Transverse colon (tissue), 4 donors: ENCODE measurements at regions not wholly inside any gene's neighbourhood (a gene's known extent, or its start where the extent isn't known, plus 50 kb on each side); places are given as distances from the start of the nearest gene placed in this dataset.

Experiments
- DNase-seq: peaks from one replicate; pipeline ENCODE4 v3.0.0-alpha.2; 2019
- H3K27ac ChIP-seq, 4 donors: fragments of 200-600 bp; sonication (generic); 2 replicates each; pipeline ENCODE4 v1.5.1; 2016 to 2018; ENCODE audit warnings: inconsistent platforms in 4 of 4
- H3K27me3 ChIP-seq: fragments of 200-600 bp; sonication (generic); 2 replicates; pipeline ENCODE4 v1.5.1; 2017; ENCODE audit warnings: inconsistent platforms
- H3K36me3 ChIP-seq, 4 donors: fragments of 200-600 bp; sonication (generic); 2 replicates each; pipeline ENCODE4 v1.5.1; 2017 to 2019; ENCODE audit warnings: inconsistent platforms in 4 of 4
- H3K4me1 ChIP-seq, 4 donors: fragments of 200-600 bp; sonication (generic); 2 replicates each; pipeline ENCODE4 v1.5.1; 2017 to 2020; ENCODE audit warnings: inconsistent platforms in 4 of 4
- H3K4me3 ChIP-seq, 4 donors: fragments of 200-600 bp; sonication (generic); 1 replicate in 1 of 4; 2 replicates in 3 of 4; pipeline versions ENCODE4 v1.5.1 to v1.6.1; 2017 to 2019; ENCODE audit warnings: inconsistent platforms in 4 of 4
- H3K9me3 ChIP-seq, 2 donors: fragments of 200-600 bp; sonication (generic); 2 replicates each; pipeline ENCODE4 v1.5.1; 2017 to 2019; ENCODE audit warnings: inconsistent platforms in 2 of 2
- CTCF ChIP-seq, 5 experiments: fragments of 200-600 bp in 3 of 5; fragments of 450-650 bp in 2 of 5; sonication (generic) in 3 of 5; IDR thresholded peaks; 1 replicate in 2 of 5; 2 replicates in 3 of 5; pipeline ENCODE4 v1.5.1; 2016 to 2017; ENCODE audit warnings: antibody characterized with exemption in 5 of 5, inconsistent platforms in 3 of 5, mild to moderate bottlenecking in 2 of 5, moderate library complexity in 1 of 5
- EP300 ChIP-seq: sonication (generic); formaldehyde crosslinking; IDR thresholded peaks from one replicate; pipeline ENCODE4 v1.6.1; 2017; ENCODE audit warnings: antibody characterized with exemption, low read depth
- POLR2A ChIP-seq: fragments of 450-650 bp; IDR thresholded peaks from one replicate; pipeline ENCODE4 v1.6.1; 2016; ENCODE audit warnings: antibody characterized with exemption, mild to moderate bottlenecking, moderate library complexity
- POLR2AphosphoS5 ChIP-seq, 3 donors: sonication (generic); formaldehyde crosslinking; IDR thresholded peaks; one replicate each; pipeline ENCODE4 v1.6.1; 2016; ENCODE audit warnings: antibody characterized with exemption in 3 of 3
- WGBS, 2 donors: methylation state at CpG; one replicate each; pipeline ENCODE4 v1.1.5; 2018; ENCODE audit warnings: low coverage in 1 of 2; 5-methylcytosine and 5-hydroxymethylcytosine counted together
- in situ Hi-C, 4 donors: fragments of 200-750 bp; cut with MboI; loops; one replicate each; pipeline versions ENCODE4 v1.15.0 to v1.15.1; 2017; ENCODE audit warnings: low sequenced_read_pairs in 3 of 4, low pct_ligation_motif_present in 1 of 4, low pct_unique_long_range_greater_than_20kb in 1 of 4
- intact Hi-C: fragments of 100-400 bp; cut with DNase I; formaldehyde crosslinking; loops from one replicate; pipeline ENCODE4 v1.15.1; 2023; ENCODE audit warnings: low total_unique reads

DNA sequence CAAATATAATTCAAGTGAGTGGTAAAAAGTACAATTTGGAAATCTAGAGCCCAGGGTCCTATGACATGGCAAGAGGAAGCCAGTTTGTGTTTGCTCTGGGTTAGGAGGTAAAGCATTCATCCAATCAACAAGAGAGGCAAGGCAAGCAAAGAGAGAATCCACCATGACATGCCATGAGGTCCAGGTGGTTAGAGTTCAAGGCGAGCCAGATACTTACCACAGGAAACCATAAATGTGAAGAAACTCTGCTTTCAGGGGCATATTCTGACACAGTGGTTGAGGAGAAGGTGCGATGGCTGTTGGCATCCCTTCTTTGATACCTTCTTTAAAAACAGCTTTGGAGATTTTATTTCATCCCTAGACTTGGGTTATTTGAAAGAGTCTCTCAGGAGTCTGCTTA is 193.8 kb upstream of the MAN1A1 start:
- in situ Hi-C loops = no loop called here
- 86 to 95% methylated on average over 2 of the region's 2 CpGs for WGBS, 2 donors

DNA sequence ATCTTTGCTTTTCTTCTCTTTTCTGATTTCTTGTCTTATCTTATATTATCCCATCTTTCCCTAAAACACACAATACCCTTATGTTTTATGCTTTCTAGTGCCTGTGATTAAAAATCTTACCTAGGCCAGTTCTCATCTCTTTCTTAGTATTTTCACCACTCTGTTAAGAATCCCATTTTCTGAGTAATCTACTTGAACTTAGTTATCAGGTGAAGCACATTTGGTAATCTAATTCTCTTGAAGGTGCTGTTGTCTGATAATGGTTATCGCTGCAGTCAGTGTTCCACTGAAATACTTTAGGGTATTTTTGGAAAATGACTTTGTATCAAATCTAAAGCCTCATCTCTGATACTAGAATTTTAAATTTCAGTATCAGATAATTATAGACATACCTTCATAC is 192.5 kb upstream of the MAN1A1 start:
- Histone ChIP-seq H3K27ac (peak overlapping the region; percentile 18 to 73 (median 58)), H3K27me3 (no peaks in the 10 kb centered on the region), H3K4me3 (no peak overlapping the region), H3K4me1 (peaks cover 10 to 18% (median 12%) of the 10 kb centered on the region in 4 donors), H3K36me3 (no peaks in the 10 kb centered on the region), H3K9me3 (no peaks in the 10 kb centered on the region)
- in situ Hi-C loops (no loop called here), intact Hi-C loops (no loop called here)
- 92 to 100% methylated on average over 1 of the region's 1 CpG for WGBS, 2 donors
- DNase-seq = no peak
- no peak for TF ChIP-seq POLR2A
- TF ChIP-seq EP300 = no peak
- no peak for TF ChIP-seq CTCF (IDR thresholded peaks at IDR 0.05)
- TF ChIP-seq POLR2AphosphoS5 (IDR thresholded peaks at IDR 0.05) = no peak

More for the DNA sequence above, 193.8 kb upstream of the MAN1A1 start:
- H3K9me3 ChIP-seq = no peaks in the 10 kb centered on the region
- peaks cover 10 to 18% (median 12%) of the 10 kb centered on the region in 4 donors for H3K4me1 ChIP-seq
- no peaks in the 10 kb centered on the region for H3K36me3 ChIP-seq
- DNase-seq = no peak
- no peak overlapping the region for H3K4me3 ChIP-seq
- intact Hi-C loops = no loop called here
- H3K27ac ChIP-seq = no peak overlapping the region
- H3K27me3 ChIP-seq = no peaks in the 10 kb centered on the region
- TF ChIP-seq POLR2A (no peak), EP300 (no peak), POLR2AphosphoS5 (IDR thresholded peaks at IDR 0.05) (no peak), CTCF (IDR thresholded peaks at IDR 0.05) (no peak)

DNA sequence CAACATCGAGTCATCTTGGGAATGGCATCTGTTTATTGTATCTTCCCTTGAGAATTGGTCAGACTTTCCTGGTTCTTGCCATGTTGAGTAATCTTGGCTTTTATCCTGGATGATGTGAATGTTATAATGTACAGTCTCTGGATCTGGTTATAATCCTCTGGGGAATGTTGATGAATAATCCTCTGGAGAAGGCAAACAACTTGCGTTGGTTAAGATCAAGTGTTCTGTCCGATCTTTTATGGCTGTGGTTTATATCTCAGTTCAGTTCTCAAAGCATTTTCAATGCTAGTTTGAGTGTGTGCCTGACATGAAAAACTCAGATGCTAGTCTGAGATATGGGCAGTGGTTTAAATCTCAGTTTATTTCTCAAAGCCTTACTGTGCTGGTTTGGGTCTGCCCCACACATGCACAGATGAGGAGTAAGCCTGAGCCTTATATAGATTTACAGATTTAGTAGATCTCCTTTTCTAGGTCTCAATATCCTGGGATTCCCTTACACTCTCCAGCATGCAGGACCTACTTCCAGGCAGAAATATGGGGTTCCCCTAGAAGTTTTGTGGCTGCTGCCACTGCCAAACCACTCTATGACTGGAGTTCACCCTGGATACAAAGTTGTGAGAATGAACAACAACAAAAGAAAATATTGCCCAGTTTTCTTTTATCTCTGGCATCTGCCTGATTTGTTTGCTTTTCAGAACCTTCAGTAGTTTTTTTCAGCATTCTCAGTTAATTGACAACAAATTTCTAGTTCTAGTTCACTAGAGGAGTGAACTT is 191.8 kb upstream of the MAN1A1 start:
- DNase-seq = no peak
- H3K4me3 ChIP-seq = no peak overlapping the region
- intact Hi-C loops (no loop called here), in situ Hi-C loops (no loop called here)
- peak; percentile 96 to 99 (median 97) for TF ChIP-seq POLR2AphosphoS5 (IDR thresholded peaks at IDR 0.05)
- TF ChIP-seq POLR2A = no peak
- TF ChIP-seq EP300 = peak; percentile 76
- no peaks in the 10 kb centered on the region for H3K36me3 ChIP-seq
- H3K27ac ChIP-seq = peak overlapping the region; percentile 18 to 73 (median 58)
- 13 to 15% methylated on average over 2 to 3 of the region's 3 CpGs for WGBS, 2 donors
- H3K9me3 ChIP-seq = no peaks in the 10 kb centered on the region
- peaks cover 10 to 18% (median 12%) of the 10 kb centered on the region in 4 donors for H3K4me1 ChIP-seq
- no peaks in the 10 kb centered on the region for H3K27me3 ChIP-seq

GRCh38 chr6:119540417-119540816 is 190.9 kb upstream of the MAN1A1 start:
- H3K27me3 ChIP-seq = no peaks in the 10 kb centered on the region
- H3K4me3 ChIP-seq = no peak overlapping the region
- intact Hi-C loops (no loop called here), in situ Hi-C loops (no loop called here)
- DNase-seq = no peak
- TF ChIP-seq CTCF (IDR thresholded peaks at IDR 0.05) (no peak), POLR2AphosphoS5 (IDR thresholded peaks at IDR 0.05) (no peak), EP300 (no peak), POLR2A (no peak)
- no peaks in the 10 kb centered on the region for H3K9me3 ChIP-seq
- H3K27ac ChIP-seq = peak overlapping the region; percentile 5 to 58 (median 38)
- H3K4me1 ChIP-seq = peaks cover 10 to 18% (median 12%) of the 10 kb centered on the region in 4 donors
- WGBS, 2 donors = 90% methylated on average over 6 of the region's 6 CpGs; no CpG with 5 or more reads in 1 of the 2 donors
- no peaks in the 10 kb centered on the region for H3K36me3 ChIP-seq
